ENCODE measurements at regions not wholly inside any gene's neighbourhood (a gene's known extent, or its start where the extent isn't known, plus 50 kb on each side); places are given as distances from the start of the nearest gene placed in this dataset.

DNA sequence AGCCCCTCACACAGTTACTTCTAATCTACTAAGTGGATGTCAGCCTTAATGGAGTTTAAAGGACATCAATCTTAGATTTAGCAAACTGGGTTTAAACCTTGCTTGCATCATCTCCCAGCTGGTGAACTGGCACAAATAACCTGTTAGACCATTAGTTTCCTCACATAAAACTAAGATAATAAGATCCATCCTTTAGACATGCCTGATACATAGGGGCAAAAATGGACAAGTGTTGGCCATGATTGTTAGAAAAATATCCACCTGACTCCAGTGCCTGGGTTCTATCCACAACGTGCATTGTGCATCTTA, 439.1 kb downstream of the TNS3 start:
- CTCF ChIA-PET = no interaction called here
- no peaks in the 10 kb centered on the region for H3K27me3 ChIP-seq (ENCODE audit: insufficient read depth, low read length)
- no peaks in the 10 kb centered on the region for H4K20me1 ChIP-seq (ENCODE audit: insufficient read depth)
- H3K4me2 ChIP-seq (ENCODE audit: low read length) = no peak overlapping the region
- TF ChIP-seq MAX (IDR thresholded peaks at IDR 0.05) (no peak), SIN3A (IDR thresholded peaks at IDR 0.05; ENCODE audit: low read depth) (no peak), RAD21 (IDR thresholded peaks at IDR 0.05; ENCODE audit: low read depth) (no peak), ZNF274 (IDR thresholded peaks at IDR 0.05; ENCODE audit: low read depth, low read length) (no peak), POLR2A (IDR thresholded peaks at IDR 0.05; ENCODE audit: borderline replicate concordance, extremely low read depth, insufficient read depth, insufficient read length) (no peak), YY1 (IDR thresholded peaks at IDR 0.05; ENCODE audit: extremely low read depth, insufficient replicate concordance, low read depth, low read length) (no peak), EZH2 (IDR thresholded peaks at IDR 0.05) (no peak), ZFX (IDR thresholded peaks at IDR 0.05) (no peak), SP1 (IDR thresholded peaks at IDR 0.05; ENCODE audit: low read depth) (no peak), TCF7L2 (IDR thresholded peaks at IDR 0.05; ENCODE audit: borderline replicate concordance, extremely low read depth, insufficient read depth, insufficient read length) (no peak), CBX3 (IDR thresholded peaks at IDR 0.05; ENCODE audit: low read depth) (no peak)
- TF ChIP-seq, protein P1, sequence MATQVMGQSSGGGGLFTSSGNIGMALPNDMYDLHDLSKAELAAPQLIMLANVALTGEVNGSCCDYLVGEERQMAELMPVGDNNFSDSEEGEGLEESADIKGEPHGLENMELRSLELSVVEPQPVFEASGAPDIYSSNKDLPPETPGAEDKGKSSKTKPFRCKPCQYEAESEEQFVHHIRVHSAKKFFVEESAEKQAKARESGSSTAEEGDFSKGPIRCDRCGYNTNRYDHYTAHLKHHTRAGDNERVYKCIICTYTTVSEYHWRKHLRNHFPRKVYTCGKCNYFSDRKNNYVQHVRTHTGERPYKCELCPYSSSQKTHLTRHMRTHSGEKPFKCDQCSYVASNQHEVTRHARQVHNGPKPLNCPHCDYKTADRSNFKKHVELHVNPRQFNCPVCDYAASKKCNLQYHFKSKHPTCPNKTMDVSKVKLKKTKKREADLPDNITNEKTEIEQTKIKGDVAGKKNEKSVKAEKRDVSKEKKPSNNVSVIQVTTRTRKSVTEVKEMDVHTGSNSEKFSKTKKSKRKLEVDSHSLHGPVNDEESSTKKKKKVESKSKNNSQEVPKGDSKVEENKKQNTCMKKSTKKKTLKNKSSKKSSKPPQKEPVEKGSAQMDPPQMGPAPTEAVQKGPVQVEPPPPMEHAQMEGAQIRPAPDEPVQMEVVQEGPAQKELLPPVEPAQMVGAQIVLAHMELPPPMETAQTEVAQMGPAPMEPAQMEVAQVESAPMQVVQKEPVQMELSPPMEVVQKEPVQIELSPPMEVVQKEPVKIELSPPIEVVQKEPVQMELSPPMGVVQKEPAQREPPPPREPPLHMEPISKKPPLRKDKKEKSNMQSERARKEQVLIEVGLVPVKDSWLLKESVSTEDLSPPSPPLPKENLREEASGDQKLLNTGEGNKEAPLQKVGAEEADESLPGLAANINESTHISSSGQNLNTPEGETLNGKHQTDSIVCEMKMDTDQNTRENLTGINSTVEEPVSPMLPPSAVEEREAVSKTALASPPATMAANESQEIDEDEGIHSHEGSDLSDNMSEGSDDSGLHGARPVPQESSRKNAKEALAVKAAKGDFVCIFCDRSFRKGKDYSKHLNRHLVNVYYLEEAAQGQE (IDR thresholded peaks at IDR 0.05; ENCODE audit: low read depth) = no peak
- TF ChIP-seq, protein P2, sequence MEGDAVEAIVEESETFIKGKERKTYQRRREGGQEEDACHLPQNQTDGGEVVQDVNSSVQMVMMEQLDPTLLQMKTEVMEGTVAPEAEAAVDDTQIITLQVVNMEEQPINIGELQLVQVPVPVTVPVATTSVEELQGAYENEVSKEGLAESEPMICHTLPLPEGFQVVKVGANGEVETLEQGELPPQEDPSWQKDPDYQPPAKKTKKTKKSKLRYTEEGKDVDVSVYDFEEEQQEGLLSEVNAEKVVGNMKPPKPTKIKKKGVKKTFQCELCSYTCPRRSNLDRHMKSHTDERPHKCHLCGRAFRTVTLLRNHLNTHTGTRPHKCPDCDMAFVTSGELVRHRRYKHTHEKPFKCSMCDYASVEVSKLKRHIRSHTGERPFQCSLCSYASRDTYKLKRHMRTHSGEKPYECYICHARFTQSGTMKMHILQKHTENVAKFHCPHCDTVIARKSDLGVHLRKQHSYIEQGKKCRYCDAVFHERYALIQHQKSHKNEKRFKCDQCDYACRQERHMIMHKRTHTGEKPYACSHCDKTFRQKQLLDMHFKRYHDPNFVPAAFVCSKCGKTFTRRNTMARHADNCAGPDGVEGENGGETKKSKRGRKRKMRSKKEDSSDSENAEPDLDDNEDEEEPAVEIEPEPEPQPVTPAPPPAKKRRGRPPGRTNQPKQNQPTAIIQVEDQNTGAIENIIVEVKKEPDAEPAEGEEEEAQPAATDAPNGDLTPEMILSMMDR (IDR thresholded peaks at IDR 0.05 in 2 of 3, conservative IDR thresholded peaks at IDR 0.05 in 1 of 3; ENCODE audit: borderline replicate concordance in 1 of 3, insufficient read depth in 1 of 3, low read depth in 2 of 3, low read length in 2 of 3) = no peak
- POLR2A ChIA-PET = no interaction called here
- no peaks in the 10 kb centered on the region for H3K36me3 ChIP-seq (ENCODE audit: control insufficient read depth in 1 of 2, insufficient read depth in 2 of 2, low read length in 2 of 2)
- ATAC-seq (no peak), DNase-seq (ENCODE audit: low read depth, low spot score) (no peak)
- H3K4me1 ChIP-seq (ENCODE audit: control insufficient read depth in 1 of 2, insufficient read depth in 2 of 2, low read length in 2 of 2) = no peaks in the 10 kb centered on the region
- H3K9ac ChIP-seq (ENCODE audit: low read length) = no peak overlapping the region
- intact Hi-C loops (cut with micrococcal nuclease) = no loop called here
- no peaks in the 10 kb centered on the region for H3K9me3 ChIP-seq (ENCODE audit: control insufficient read depth in 1 of 2, insufficient read depth in 1 of 2, low read depth in 1 of 2, low read length in 2 of 2)
- no peak overlapping the region for H3K4me3 ChIP-seq (replicated peaks in 1 of 2; ENCODE audit: low read depth in 1 of 2, low read length in 2 of 2)
- no peak overlapping the region for H3K27ac ChIP-seq (ENCODE audit: low read depth, low read length)
- no peaks in the 10 kb centered on the region for H3K9me2 ChIP-seq (ENCODE audit: insufficient read depth)
- RAD21 ChIA-PET (ENCODE audit: low non-redundant PET in 1 of 2, low total read pairs in 2 of 2, uncharacterized antibody in 2 of 2, unreplicated experiment in 2 of 2) = no interaction called here
- no peaks in the 10 kb centered on the region for H3K79me2 ChIP-seq (ENCODE audit: insufficient read depth, low read length)
- H2AFZ ChIP-seq (ENCODE audit: low read depth, low read length, poor library complexity, severe bottlenecking) = no peak overlapping the region
- no TSS peak for BruUV-seq (replicated peaks)
